Neural cell (in vitro differentiated cells): ENCODE measurements at regions not wholly inside any gene's neighbourhood (a gene's known extent, or its start where the extent isn't known, plus 50 kb on each side); places are given as distances from the start of the nearest gene placed in this dataset.
"Not testable (repeated sequence)": the region's sequence is repeated elsewhere in the genome, so short reads cannot be mapped to it uniquely, and the experiment has no call there.

Experiments used
- H2AFZ ChIP-seq: fragments of 200-600, 300-800 bp; sonication (generic), shearing (Covaris generic); 2 replicates; pipeline ENCODE4 v1.6.0; 2014; ENCODE audit warnings: low read depth, mild to moderate bottlenecking, antibody characterized with exemption, low read length, moderate library complexity
- H3F3A ChIP-seq: fragments of 200-600 bp; shearing (Covaris generic); 2 replicates; pipeline ENCODE4 v1.6.1; 2016; ENCODE audit warnings: mild to moderate bottlenecking, moderate library complexity, mixed read lengths, antibody characterized with exemption, low read length; ENCODE audit not compliant: insufficient read depth, poor library complexity, severe bottlenecking
- H3K27ac ChIP-seq: fragments of 200-600, 300-800 bp; sonication (generic), shearing (Covaris generic); 2 replicates; pipeline ENCODE4 v1.5.1; 2014; ENCODE audit warnings: mild to moderate bottlenecking, low read length, moderate library complexity
- H3K27me3 ChIP-seq: fragments of 300-800, 200-600 bp; sonication (generic), shearing (Covaris generic); 2 replicates; pipeline ENCODE4 v1.6.0; 2014; ENCODE audit warnings: mild to moderate bottlenecking, low read depth, low read length, moderate library complexity; ENCODE audit not compliant: insufficient read depth
- H3K36me3 ChIP-seq: fragments of 300-800, 200-600 bp; sonication (generic), shearing (Covaris generic); 2 replicates; pipeline ENCODE4 v1.5.1; 2014; ENCODE audit warnings: mild to moderate bottlenecking, antibody characterized with exemption, low read length, moderate library complexity; ENCODE audit not compliant: insufficient read depth
- H3K4me2 ChIP-seq: fragments of 300-800, 200-600 bp; sonication (generic), shearing (Covaris generic); 2 replicates; pipeline ENCODE4 v1.6.0; 2014; ENCODE audit warnings: mild to moderate bottlenecking, low read length
- H3K4me3 ChIP-seq: fragments of 300-800, 200-600 bp; sonication (generic), shearing (Covaris generic); 2 replicates; pipeline ENCODE4 v1.5.1; 2014; ENCODE audit warnings: mild to moderate bottlenecking, low read length, moderate library complexity
- H3K79me2 ChIP-seq: fragments of 200-600 bp; shearing (Covaris generic); replicated peaks from 2 replicates; pipeline ENCODE4 v1.6.0; 2014; ENCODE audit warnings: mild to moderate bottlenecking, low read length, moderate library complexity; ENCODE audit not compliant: insufficient read depth
- H3K9ac ChIP-seq: fragments of 300-800, 200-600 bp; sonication (generic), shearing (Covaris generic); 2 replicates; pipeline ENCODE4 v1.6.1; 2016; ENCODE audit warnings: mild to moderate bottlenecking, low read length, mixed read lengths
- H3K9me2 ChIP-seq: fragments of 200-600 bp; shearing (Covaris generic); 2 replicates; pipeline ENCODE4 v1.6.1; 2016; ENCODE audit warnings: mild to moderate bottlenecking, low read length, mixed read lengths; ENCODE audit not compliant: insufficient read depth
- H3K9me3 ChIP-seq: fragments of 200-600, 300-800 bp; sonication (generic), shearing (Covaris generic); 2 replicates; pipeline ENCODE4 v1.6.1; 2016; ENCODE audit warnings: mild to moderate bottlenecking, mixed run types, low read length, moderate library complexity, mixed read lengths
- H4K20me1 ChIP-seq: fragments of 200-600 bp; shearing (Covaris generic); 2 replicates; pipeline ENCODE4 v1.6.1; 2016; ENCODE audit warnings: mild to moderate bottlenecking, mixed run types; ENCODE audit not compliant: insufficient read depth
- CTCF ChIP-seq: fragments of 450-650 bp; IDR thresholded peaks from 2 replicates; pipeline ENCODE4 v1.5.1; 2014; ENCODE audit warnings: antibody characterized with exemption, mild to moderate bottlenecking, moderate library complexity; ENCODE audit not compliant: poor library complexity, severe bottlenecking
- EP300 ChIP-seq: fragments of 450-650 bp; conservative IDR thresholded peaks from 2 replicates; pipeline ENCODE4 v1.6.1; 2014; ENCODE audit warnings: antibody characterized with exemption, mild to moderate bottlenecking, moderate library complexity; ENCODE audit not compliant: poor library complexity, severe bottlenecking
- EZH2 ChIP-seq: fragments of 200-600, 300-800 bp; shearing (Covaris generic), sonication (generic); IDR thresholded peaks from 2 replicates; pipeline ENCODE4 v1.6.1; 2014; ENCODE audit warnings: antibody characterized with exemption, low read length, borderline replicate concordance, mild to moderate bottlenecking; ENCODE audit not compliant: insufficient read depth, poor library complexity, severe bottlenecking
- MXI1 ChIP-seq: fragments of 450-650 bp; conservative IDR thresholded peaks from 2 replicates; pipeline ENCODE4 v1.6.1; 2014; ENCODE audit warnings: antibody characterized with exemption, mild to moderate bottlenecking; ENCODE audit not compliant: poor library complexity, severe bottlenecking
- POLR2AphosphoS5 ChIP-seq: IDR thresholded peaks from 2 replicates; pipeline ENCODE4 v1.6.1; 2012
- RAD21 ChIP-seq: fragments of 450-650 bp; conservative IDR thresholded peaks from 2 replicates; pipeline ENCODE4 v1.6.1; 2014; ENCODE audit warnings: antibody characterized with exemption, mild to moderate bottlenecking, moderate library complexity
- REST ChIP-seq: IDR thresholded peaks from 2 replicates; pipeline ENCODE4 v1.6.1; 2012; ENCODE audit warnings: borderline replicate concordance
- SMC3 ChIP-seq: fragments of 450-650 bp; conservative IDR thresholded peaks from 2 replicates; pipeline ENCODE4 v1.6.1; 2014; ENCODE audit warnings: antibody characterized with exemption, mild to moderate bottlenecking, moderate library complexity; ENCODE audit not compliant: poor library complexity
- TAF1 ChIP-seq: IDR thresholded peaks from 2 replicates; pipeline ENCODE4 v1.6.1; 2012; ENCODE audit warnings: low read depth

DNA sequence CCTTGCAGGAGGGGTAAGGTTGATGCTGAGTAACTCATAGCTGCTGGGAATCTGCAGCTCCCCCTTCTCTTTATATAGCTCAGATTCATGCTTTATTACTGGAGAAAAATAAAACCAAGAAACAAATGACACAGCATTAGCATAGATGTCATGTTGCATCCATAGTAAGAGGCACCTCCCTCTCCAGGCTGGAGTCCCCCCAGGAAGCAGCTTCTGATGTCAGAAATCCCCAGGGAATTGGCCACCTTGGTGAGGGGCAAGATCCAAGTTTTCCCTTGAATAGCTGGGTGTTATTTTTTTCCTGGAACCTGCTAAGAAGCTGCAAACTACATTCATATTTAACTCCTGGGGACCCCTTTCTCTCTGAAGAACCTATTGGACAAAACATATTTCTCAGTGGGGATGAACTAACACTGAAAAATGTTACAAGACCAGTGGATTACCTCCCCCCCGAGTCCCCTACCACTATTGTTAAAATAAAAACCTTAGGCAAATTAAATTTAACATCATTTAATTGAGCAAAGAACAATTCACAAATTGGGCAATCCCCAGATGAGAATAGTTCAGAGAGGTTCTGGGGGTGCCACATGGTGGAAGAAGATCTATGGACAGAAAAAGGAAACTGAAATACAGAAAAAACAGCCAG lies 163.7 kb upstream of the NAMPT start:
- peaks cover 6% of the 10 kb centered on the region for H3K9me3 ChIP-seq
- H3K9ac ChIP-seq: no peak overlapping the region
- H3K4me2 ChIP-seq: no peak overlapping the region
- no peaks in the 10 kb centered on the region for H3K79me2 ChIP-seq
- no peaks in the 10 kb centered on the region for H3K27me3 ChIP-seq
- TF ChIP-seq EP300: no peak
- no peaks in the 10 kb centered on the region for H3F3A ChIP-seq
- H3K9me2 ChIP-seq: no peaks in the 10 kb centered on the region
- no peaks in the 10 kb centered on the region for H3K36me3 ChIP-seq
- no peak overlapping the region for H3K4me3 ChIP-seq
- no peak overlapping the region for H3K27ac ChIP-seq
- no peak overlapping the region for H2AFZ ChIP-seq
- H4K20me1 ChIP-seq: no peaks in the 10 kb centered on the region

DNA sequence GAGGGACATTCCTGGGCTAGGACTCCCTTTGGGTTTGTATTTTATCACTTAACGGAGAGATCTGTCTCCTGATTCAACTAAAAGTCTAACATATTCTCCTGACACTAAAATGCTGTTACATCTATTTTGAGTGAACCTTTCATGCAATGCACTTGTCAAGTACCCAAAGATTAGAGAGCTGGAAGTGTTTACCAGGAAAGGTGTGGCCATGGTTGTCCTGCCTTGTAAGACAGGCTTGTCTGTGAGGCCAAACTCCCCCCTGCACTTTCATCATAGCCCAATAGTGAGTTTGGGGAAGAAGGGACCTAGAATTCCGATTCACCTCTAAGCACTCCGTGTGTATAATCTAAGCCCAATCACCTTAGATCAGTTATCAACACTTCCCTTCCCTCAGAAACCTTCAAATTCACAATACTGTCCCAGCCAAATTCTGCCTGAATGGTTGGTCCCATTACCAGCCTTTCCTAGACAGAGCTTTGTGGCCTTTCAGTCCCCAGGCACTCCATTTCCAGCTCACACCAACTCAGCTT lies 162.6 kb upstream of the NAMPT start:
- Histone ChIP-seq H3K9me3 (peaks cover 5% of the 10 kb centered on the region), H3K79me2 (no peaks in the 10 kb centered on the region), H3K27ac (no peak overlapping the region), H3K36me3 (no peaks in the 10 kb centered on the region), H3K27me3 (no peaks in the 10 kb centered on the region), H3K4me3 (no peak overlapping the region), H3F3A (no peaks in the 10 kb centered on the region), H3K9me2 (no peaks in the 10 kb centered on the region), H4K20me1 (no peaks in the 10 kb centered on the region), H2AFZ (no peak overlapping the region), H3K9ac (no peak overlapping the region), H3K4me2 (no peak overlapping the region)
- TF ChIP-seq TAF1 (no peak), MXI1 (no peak), RAD21 (no peak), CTCF (no peak), POLR2AphosphoS5 (no peak), EP300 (no peak), EZH2 (no peak), SMC3 (no peak), REST (no peak)

GRCh38 chr7:106445366-106445765 lies 160.6 kb upstream of the NAMPT start:
- H3K4me3 ChIP-seq, H3K9ac ChIP-seq, H3K9me2 ChIP-seq, H4K20me1 ChIP-seq, H3F3A ChIP-seq, H3K36me3 ChIP-seq, H3K27me3 ChIP-seq, H3K79me2 ChIP-seq, H3K9me3 ChIP-seq, H3K4me2 ChIP-seq, H2AFZ ChIP-seq, H3K27ac ChIP-seq: not testable (repeated sequence)
